ENCODE measurements at regions not wholly inside any gene's neighbourhood (a gene's known extent, or its start where the extent isn't known, plus 50 kb on each side); places are given as distances from the start of the nearest gene placed in this dataset.

GRCh38 chr9:87359958-87360601 lies 137.6 kb upstream of the DAPK1 start:
- TF ChIP-seq POLR2A (IDR thresholded peaks at IDR 0.05) = no peak
- TF ChIP-seq CTCF (IDR thresholded peaks at IDR 0.05) = no peak
